ENCODE measurements at regions not wholly inside any gene's neighbourhood (a gene's known extent, or its start where the extent isn't known, plus 50 kb on each side); places are given as distances from the start of the nearest gene placed in this dataset.

DNA sequence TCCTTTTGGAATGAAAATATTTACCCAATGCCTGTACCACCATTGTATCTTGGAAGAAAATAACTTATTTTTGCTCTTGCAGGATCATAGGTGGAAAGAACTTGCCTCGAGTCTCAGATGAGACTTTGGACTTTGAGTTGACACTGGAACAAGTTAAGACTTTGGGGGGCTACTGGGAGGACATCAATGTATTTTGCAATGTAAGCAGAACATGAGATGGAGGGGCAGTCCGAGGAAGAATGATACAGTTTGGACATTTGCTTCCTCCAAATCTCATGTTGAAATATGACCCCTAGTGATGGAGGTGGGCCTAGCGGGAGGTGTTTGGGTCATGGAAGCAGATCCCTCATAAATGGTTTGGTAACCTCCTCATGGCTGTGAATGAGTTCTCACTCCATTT is 1428.6 kb downstream of the ZPLD1 start:
- TF ChIP-seq, protein P1, sequence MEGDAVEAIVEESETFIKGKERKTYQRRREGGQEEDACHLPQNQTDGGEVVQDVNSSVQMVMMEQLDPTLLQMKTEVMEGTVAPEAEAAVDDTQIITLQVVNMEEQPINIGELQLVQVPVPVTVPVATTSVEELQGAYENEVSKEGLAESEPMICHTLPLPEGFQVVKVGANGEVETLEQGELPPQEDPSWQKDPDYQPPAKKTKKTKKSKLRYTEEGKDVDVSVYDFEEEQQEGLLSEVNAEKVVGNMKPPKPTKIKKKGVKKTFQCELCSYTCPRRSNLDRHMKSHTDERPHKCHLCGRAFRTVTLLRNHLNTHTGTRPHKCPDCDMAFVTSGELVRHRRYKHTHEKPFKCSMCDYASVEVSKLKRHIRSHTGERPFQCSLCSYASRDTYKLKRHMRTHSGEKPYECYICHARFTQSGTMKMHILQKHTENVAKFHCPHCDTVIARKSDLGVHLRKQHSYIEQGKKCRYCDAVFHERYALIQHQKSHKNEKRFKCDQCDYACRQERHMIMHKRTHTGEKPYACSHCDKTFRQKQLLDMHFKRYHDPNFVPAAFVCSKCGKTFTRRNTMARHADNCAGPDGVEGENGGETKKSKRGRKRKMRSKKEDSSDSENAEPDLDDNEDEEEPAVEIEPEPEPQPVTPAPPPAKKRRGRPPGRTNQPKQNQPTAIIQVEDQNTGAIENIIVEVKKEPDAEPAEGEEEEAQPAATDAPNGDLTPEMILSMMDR (IDR thresholded peaks at IDR 0.05; ENCODE audit: borderline replicate concordance, extremely low read depth, low read length, poor library complexity, severe bottlenecking): no peak
- TF ChIP-seq EZH2 (IDR thresholded peaks at IDR 0.05; ENCODE audit: borderline replicate concordance, low read depth, low read length, severe bottlenecking): no peak
